ENCODE measurements at regions not wholly inside any gene's neighbourhood (a gene's known extent, or its start where the extent isn't known, plus 50 kb on each side); places are given as distances from the start of the nearest gene placed in this dataset.

GRCh38 chr11:97537407-97538150, 1147.8 kb downstream of the JRKL start:
- ChIA-PET CTCF (no interaction called here), POLR2A (ENCODE audit: unreplicated experiment) (no interaction called here)
- Histone ChIP-seq H4K91ac (ENCODE audit: insufficient read depth, low read depth, low read length) (no peak overlapping the region), H4K20me1 (ENCODE audit: insufficient read depth, low read length) (no peaks in the 10 kb centered on the region), H3K4me3 (ENCODE audit: insufficient read depth, low read depth, low read length) (no peak overlapping the region), H2BK120ac (ENCODE audit: low read depth, low read length) (no peak overlapping the region), H2BK20ac (ENCODE audit: low read depth, low read length) (no peak overlapping the region), H3K56ac (ENCODE audit: extremely low read depth, insufficient read depth, low read length) (no peak overlapping the region), H2AK9ac (replicated peaks; ENCODE audit: low read depth, low read length, poor library complexity) (no peak overlapping the region), H3K79me1 (ENCODE audit: low read depth in 1 of 2, low read length in 2 of 2) (no peaks in the 10 kb centered on the region), H3K9me3 (ENCODE audit: control insufficient read depth, insufficient read depth, low read length) (peaks cover 11% of the 10 kb centered on the region), H3K23ac (ENCODE audit: low read depth, low read length) (no peak overlapping the region), H4K5ac (ENCODE audit: low read depth, low read length) (no peak overlapping the region), H3K18ac (ENCODE audit: low read depth, low read length) (no peak overlapping the region), H2BK5ac (ENCODE audit: low read depth, low read length, poor library complexity, severe bottlenecking) (no peak overlapping the region), H3K27ac (ENCODE audit: insufficient read depth, low read length) (no peak overlapping the region), H2AFZ (replicated peaks; ENCODE audit: low read length, poor library complexity) (no peak overlapping the region), H3K9me1 (ENCODE audit: insufficient read depth, low read length) (no peaks in the 10 kb centered on the region), H4K8ac (ENCODE audit: low read depth in 2 of 2, low read length in 2 of 2) (no peak overlapping the region), H3K27me3 (ENCODE audit: control insufficient read depth, insufficient read depth, low read length) (no peaks in the 10 kb centered on the region), H2BK15ac (ENCODE audit: low read depth, low read length) (no peak overlapping the region), H3K9ac (ENCODE audit: low read depth, low read length) (no peak overlapping the region), H3K4me1 (ENCODE audit: control insufficient read depth, insufficient read depth, low read length) (no peaks in the 10 kb centered on the region), H3K4ac (ENCODE audit: low read depth, low read length) (no peak overlapping the region), H2AK5ac (ENCODE audit: low read depth, low read length) (no peak overlapping the region), H3K4me2 (ENCODE audit: low read depth, low read length) (no peak overlapping the region), H3K36me3 (ENCODE audit: control insufficient read depth, insufficient read depth, low read length) (no peaks in the 10 kb centered on the region), H3K14ac (replicated peaks; ENCODE audit: low read depth, low read length) (no peak overlapping the region)
- 81% methylated on average over 9 of the region's 14 CpGs; no CpG with 5 or more reads in 1 of the 2 experiments for WGBS, 2 experiments (ENCODE audit: extremely low coverage in 2 of 2, insufficient read length in 1 of 2)
- no peak for ATAC-seq (ENCODE audit: low read depth)
- TF ChIP-seq RAD21 (IDR thresholded peaks at IDR 0.05; ENCODE audit: low read length) (no peak), RCOR1 (IDR thresholded peaks at IDR 0.05; ENCODE audit: insufficient replicate concordance, low read length) (no peak), USF2 (IDR thresholded peaks at IDR 0.05; ENCODE audit: low read depth, low read length) (no peak), NFE2L2 (IDR thresholded peaks at IDR 0.05; ENCODE audit: low read depth, low read length) (no peak), MXI1 (IDR thresholded peaks at IDR 0.05; ENCODE audit: borderline replicate concordance, low read depth, low read length) (no peak), MAFK (IDR thresholded peaks at IDR 0.05; ENCODE audit: low read depth, low read length) (no peak), CHD1 (IDR thresholded peaks at IDR 0.05; ENCODE audit: low read depth, low read length) (no peak), ELK1 (IDR thresholded peaks at IDR 0.05; ENCODE audit: borderline replicate concordance, low read depth, low read length) (no peak), CTCF (conservative IDR thresholded peaks at IDR 0.05; ENCODE audit: low read depth, low read length) (no peak), RFX5 (IDR thresholded peaks at IDR 0.05; ENCODE audit: low read depth, low read length) (no peak), MAZ (IDR thresholded peaks at IDR 0.05; ENCODE audit: borderline replicate concordance, low read depth, low read length) (no peak), BHLHE40 (IDR thresholded peaks at IDR 0.05; ENCODE audit: low read depth, low read length) (no peak), SMC3 (IDR thresholded peaks at IDR 0.05; ENCODE audit: low read depth, low read length) (no peak), CEBPB (IDR thresholded peaks at IDR 0.05; ENCODE audit: low read depth, low read length) (no peak), FOS (IDR thresholded peaks at IDR 0.05; ENCODE audit: low read depth, low read length) (no peak), POLR2A (IDR thresholded peaks at IDR 0.05; ENCODE audit: low read depth, low read length) (no peak)
- dilution Hi-C loops (cut with HindIII; ENCODE audit: low sequenced_read_pairs, unreplicated experiment) (no loop called here), in situ Hi-C loops (cut with MboI; ENCODE audit: low sequenced_read_pairs) (no loop called here), intact Hi-C loops (cut with micrococcal nuclease) (no loop called here)
- no peak for DNase-seq
- BruUV-seq (replicated peaks), result no TSS peak

All from IMR-90 (cell line).